DMS53 treated with DMSO at 0.1 percent for 48 hours (cell line): ENCODE measurements at regions not wholly inside any gene's neighbourhood (a gene's known extent, or its start where the extent isn't known, plus 50 kb on each side); places are given as distances from the start of the nearest gene placed in this dataset.
"Not testable (repeated sequence)": the region's sequence is repeated elsewhere in the genome, so short reads cannot be mapped to it uniquely, and the experiment has no call there.

Experiments
- DNase-seq: peaks from one replicate; lab custom pipeline; 2025; ENCODE audit not compliant: unreplicated experiment; lab: John Stamatoyannopoulos, UW

- DNase-seq: peak; percentile 21
Observed at GRCh38 chr5:109989994-109990722, 300.4 kb downstream of the MAN2A1 start.

DNA sequence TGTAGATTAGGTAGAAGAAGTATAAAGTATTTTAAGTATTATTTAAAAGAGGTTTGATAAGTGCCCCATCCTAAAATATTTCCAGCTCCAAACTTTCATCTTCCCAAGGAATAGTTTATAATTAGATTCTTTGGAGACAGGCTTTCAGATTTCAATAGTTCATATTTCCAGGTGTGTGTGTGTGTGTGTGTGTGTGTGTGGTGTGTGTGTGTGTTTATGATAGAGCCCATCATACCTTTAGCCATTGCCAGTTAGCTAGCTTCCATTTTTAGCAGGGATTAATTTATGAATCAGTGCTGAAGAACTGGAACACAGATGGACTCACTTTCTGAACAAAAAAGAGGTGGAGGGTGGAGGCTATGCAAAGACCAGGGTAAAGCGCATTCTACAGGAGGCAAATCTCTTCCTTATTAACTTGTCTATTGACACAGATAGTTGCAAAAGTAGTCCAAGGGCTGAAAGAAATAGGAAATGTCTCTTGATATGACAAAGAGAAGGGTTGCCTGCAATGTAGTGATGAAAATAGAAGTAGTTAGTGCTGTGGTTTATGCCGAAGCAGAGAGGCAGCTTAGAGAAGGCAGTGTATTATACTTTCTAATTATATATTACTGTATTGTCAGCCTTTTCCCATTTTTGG lies 301.1 kb downstream of the MAN2A1 start:
- no peak for DNase-seq

- no peak for DNase-seq
Observed at GRCh38 chr5:109992264-109992915, 302.7 kb downstream of the MAN2A1 start.

- no peak for DNase-seq
Observed at GRCh38 chr5:109994135-109994534, 304.4 kb downstream of the MAN2A1 start.

- DNase-seq: no peak
Observed at GRCh38 chr5:109996246-109996645, 306.5 kb downstream of the MAN2A1 start.

DNA sequence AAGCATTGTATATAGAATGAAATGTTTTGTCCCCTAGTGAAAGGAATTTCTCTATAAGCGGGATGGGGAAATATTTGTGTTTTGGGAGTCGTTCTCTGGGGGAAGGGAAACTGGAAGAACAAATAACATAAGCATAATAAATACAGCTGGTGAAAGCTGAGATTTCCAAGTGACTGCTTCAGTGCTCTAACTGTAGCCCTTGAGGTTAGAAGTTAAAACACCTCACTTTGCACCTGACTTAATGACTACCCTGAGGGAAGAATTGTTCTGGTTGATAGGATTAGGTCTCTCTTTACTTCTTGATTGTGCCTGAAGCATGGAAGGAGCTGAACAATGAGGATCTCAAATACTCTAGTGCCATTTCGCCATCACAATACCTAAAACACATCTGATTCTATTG lies 307.4 kb downstream of the MAN2A1 start:
- DNase-seq: no peak

DNA sequence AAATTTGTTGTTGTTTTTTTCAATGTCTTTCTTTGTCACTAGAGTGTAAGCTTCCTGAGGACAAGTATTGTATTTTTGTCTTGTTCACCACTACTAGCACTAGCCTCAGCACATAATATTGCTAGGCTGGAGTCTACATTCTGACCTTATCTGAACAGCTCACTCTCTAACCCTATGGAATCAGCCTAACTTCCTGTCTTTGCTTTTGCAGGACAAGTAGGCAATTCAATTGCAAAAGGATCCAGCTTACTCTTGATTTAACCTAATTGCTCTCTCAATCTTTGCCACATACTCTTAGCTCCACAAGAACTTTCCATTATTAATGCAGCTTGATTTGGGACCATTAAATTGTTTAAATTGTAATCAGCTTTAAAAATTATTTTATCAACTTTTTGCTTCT lies 308.5 kb downstream of the MAN2A1 start:
- no peak for DNase-seq

- DNase-seq: no peak
Observed at GRCh38 chr5:109998726-109999125, 309.0 kb downstream of the MAN2A1 start.

- DNase-seq: no peak
Observed at GRCh38 chr5:110001648-110002047, 311.9 kb downstream of the MAN2A1 start.

DNA sequence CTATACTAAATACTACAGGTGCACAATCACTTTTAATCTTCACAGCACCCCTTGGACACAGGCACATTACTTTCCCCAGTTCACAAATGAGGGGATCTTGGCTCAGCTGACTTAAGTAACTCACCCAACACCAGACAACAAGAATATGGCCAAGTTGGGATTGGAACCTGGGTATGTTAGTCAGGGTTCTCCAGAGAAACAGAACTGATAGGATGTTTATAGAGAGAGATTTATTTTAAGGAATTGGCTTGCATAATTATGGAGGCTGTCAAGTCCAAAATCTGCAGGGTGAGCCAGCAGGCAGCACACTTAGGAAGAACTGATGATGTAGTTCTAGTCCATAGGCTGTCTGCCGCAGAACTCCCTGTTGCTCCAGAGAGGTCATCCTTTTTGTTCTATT lies 312.9 kb downstream of the MAN2A1 start:
- no peak for DNase-seq

DNA sequence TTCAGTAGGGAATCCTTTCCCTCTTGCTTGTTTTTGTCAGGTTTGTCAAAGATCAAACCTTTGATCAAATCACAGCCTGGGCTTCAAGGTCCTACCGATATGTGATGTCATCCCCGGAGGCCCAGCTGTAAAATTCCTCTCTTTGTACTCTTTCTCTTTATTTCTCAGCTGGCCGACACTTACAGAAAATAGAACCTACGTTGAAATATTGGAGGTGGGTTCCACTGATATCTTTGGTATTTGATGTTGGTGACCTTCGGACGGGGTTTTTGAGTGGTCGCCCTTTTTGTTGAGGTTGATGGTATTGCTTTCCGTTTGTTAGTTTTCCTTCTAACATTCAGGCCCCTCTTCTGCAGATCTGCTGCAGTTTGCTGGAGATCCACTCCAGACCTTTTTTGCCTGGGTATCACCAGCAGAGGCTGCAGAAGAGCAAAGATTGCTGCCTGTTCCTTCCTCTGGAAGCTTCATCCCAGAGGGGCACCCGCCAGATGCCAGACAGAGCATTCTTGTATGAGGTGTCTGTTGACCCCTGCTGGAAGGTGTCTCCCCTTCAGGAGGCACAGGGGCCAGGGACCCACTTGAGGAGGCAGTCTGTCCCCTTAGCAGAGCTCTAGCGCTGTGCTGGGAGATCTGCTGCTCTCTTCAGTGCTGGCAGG lies 316.3 kb downstream of the MAN2A1 start:
- not testable (repeated sequence) for DNase-seq

DNA sequence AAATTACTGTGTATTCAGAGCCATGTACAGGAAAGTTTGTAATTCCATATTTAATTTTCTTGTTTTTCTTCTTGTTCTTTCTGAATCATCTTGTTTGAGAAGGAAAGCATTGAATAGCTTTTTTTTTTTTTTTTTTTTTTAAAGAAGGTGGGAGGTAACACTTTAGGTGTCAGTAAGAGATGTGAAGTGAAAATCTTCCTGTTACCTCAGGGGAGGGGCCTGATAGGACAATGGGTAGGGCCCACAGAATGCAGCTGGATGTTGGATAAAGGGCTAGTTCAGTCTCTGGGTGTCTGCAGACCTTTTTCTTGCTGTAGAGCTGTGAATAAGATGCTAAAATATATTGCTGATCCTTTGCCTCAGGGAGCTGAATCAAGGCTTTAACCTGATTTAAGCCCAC lies 317.4 kb downstream of the MAN2A1 start:
- DNase-seq: no peak

- DNase-seq: no peak
Observed at GRCh38 chr5:110008131-110008530, 318.4 kb downstream of the MAN2A1 start.

DNA sequence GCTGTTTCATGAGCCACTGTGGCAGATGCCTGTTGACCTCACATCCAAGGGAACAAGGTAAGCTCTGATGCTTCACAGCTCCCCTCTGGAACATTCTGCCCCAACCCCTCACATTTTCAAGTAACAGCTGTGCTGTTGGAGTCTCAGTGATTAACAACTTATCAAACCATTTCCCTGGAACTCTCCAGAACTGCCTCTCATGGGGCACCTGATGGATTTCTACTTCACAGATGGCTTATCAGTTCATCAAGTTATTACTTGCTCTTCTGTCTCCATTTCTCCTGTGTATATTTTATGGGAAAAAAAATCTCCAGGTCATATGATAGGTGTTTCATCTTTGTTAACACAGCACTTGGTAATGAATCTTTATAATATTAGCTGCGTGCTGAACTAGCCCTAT lies 322.4 kb downstream of the MAN2A1 start:
- no peak for DNase-seq

DNA sequence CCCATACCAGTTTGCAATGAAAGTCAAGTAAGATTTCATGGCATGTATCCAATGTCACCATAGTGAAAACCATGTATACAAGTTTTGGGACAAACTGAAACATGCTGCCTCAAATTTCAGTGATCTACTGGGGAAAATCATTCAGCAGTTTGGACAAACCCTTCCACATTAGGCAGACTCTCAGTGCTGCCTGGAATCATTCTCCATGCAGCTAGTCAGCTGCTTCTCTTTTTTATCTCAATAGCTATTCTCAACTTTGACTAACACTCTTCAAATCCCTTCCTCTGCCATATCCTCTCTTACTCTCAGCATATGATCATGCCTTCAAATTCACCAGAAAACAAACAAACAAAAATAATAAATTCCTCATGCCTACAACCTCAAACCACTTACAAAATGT lies 323.3 kb downstream of the MAN2A1 start:
- DNase-seq: no peak

GRCh38 chr5:110017854-110018253 lies 328.1 kb downstream of the MAN2A1 start:
- DNase-seq: no peak

DNA sequence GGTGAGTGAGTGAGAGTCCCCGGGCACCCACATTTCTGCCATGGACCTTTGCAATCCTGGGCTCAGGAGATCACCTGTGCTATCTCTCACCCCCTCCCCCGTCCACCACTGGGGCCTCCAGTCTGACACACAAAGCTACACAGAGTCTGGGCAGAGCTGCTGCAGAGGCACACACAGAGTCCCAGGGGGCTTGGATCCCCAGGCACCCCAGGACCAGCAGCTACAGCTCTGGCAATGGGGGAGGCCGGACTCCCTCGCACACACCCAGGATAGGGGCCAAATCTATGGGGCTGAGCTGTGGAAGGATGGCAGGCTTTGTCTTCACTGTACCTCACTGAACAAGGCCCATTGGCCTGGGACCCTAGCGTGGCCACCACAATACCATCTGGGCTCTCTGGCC lies 328.8 kb downstream of the MAN2A1 start:
- DNase-seq: no peak

DNA sequence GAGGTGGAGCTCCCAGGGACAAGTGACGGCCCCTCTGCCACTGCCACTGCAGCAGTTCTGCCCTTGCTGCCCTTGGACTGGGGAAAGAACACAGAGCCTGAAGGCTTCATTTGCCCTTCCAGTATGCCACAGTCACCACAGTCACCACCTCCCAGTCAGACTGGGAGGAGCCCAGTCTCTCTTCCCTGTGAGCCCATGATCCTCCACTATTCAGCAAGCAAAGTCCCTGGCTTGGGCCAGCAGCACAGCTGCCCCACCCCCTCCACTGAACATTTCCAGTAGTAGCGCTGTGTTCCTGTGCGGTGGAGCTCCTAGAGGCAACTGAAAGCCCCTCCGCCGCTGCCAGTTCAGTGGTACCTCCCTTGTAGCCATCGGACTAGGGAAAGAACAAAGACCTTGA lies 329.4 kb downstream of the MAN2A1 start:
- no peak for DNase-seq

DNA sequence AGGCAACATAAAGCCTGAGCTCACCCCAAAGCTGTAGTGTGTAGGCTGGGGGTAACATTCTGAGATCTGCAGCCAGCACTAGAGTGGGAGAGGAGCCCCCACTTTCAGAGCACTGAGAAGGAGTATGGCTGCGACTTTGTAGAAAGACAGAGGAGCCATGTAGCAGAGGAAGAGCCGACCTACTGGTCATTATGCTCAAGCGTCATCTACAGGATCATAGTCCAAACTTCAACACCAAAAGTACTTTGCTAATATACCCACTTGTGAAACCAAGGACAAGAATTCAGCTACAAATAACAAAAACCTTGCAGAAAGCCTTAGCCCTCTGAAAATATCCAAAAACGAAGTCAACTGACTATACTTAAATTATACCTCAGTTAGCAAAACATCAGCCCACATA lies 330.1 kb downstream of the MAN2A1 start:
- DNase-seq: no peak

DNA sequence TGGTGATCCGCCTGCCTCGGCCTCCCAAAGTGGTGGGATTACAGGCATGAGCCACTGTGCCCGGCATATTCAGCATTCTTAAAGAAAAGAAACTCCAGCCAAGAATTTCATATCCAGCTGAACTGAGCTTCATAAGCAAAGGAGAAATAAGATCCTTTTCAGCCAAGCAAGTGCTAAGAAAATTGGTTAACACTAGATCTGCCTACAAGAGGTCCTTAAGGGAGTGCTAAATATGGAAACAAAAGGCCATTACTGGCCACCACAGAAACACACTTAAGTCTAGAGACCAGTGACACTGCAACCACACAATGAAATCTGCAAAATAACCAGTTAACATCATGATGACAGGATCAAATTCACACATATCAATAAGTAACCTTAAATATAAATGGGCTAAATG lies 331.5 kb downstream of the MAN2A1 start:
- no peak for DNase-seq

- no peak for DNase-seq
Observed at GRCh38 chr5:110025160-110025559, 335.4 kb downstream of the MAN2A1 start.
